Activated T-cell treated with anti-CD3 and anti-CD28 coated beads for 1 hour (primary cell): ENCODE measurements at regions not wholly inside any gene's neighbourhood (a gene's known extent, or its start where the extent isn't known, plus 50 kb on each side); places are given as distances from the start of the nearest gene placed in this dataset.

ENCODE experiments used
- DNase-seq: peaks from one replicate; pipeline ENCODE4 v3.0.0-alpha.2; 2020; ENCODE audit warnings: low read depth

DNA sequence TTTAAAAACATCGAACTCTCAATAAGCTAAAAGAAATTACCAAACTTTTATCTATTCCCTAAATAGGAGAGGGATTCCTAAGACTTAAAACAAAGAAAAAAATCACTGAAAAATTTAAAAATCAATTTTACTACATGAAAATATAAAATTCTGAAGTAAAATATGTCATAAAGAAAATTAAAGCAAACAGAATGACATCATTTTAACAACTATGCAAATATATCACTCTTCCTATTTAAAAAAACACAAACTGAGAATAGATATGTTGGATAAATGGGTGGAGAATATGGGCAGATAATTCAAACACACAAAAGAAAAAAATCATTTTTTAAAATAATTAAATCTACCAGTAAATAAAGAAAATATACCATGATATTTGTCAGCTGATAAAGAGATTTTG, 510.0 kb downstream of the BCL11B start:
- no peak for DNase-seq

DNA sequence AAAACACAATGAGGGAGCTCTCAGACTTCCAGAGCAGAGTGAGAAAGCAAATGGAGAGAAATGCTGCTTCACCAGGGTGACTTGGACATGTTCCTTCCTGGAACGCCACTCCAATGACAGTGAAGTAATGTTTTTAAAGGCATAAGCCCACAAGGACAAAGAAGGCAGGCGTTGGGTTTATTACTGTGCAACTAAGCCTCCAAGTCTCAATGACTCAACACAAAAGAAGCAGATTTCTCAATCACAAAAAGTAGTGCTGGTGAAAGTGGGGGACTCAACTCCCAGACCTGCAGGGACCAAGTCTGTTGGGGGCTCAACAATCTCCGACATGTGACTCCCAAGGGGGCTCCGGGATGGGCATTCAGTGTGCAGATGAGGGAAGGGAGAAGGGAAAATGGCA, 505.2 kb downstream of the BCL11B start:
- DNase-seq = no peak

DNA sequence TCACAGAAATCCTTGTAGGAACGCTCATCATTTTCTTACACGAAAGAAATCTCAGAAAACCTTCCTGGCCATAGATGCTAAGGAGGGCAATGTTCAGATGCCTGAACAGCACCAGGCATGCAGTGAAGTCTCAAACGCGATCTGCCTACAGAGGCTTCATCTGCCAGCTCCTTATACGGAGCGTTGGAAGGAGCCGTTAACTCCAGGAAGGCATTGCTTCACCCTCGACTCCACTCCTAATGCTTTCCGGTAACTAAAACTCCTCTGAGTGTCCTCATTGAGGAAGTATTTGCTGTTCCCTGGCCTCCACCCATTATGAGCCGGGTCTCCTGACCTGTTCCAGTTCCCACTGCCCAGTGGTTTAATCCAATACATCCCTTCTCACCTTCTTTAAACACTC, 502.7 kb downstream of the BCL11B start:
- DNase-seq = no peak

DNA sequence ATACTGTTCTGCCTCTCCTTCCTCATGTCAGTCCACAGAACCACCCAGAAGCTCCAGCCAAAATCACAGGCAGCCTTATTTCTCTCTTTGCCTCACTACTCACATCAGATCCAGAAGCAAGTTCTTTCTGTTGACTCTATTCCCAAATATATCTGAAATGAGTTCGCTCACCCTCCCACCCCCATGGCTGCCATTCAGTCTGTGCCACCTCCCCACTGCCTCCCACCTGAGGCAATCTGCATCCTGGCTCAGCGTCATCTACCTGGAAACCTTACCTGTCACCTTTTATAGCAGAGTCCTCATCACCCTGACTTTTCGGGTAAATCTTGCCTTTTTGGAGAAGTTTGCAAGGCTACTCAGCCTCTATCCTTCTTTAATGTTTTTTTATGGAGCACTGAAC, 501.8 kb downstream of the BCL11B start:
- DNase-seq = no peak

DNA sequence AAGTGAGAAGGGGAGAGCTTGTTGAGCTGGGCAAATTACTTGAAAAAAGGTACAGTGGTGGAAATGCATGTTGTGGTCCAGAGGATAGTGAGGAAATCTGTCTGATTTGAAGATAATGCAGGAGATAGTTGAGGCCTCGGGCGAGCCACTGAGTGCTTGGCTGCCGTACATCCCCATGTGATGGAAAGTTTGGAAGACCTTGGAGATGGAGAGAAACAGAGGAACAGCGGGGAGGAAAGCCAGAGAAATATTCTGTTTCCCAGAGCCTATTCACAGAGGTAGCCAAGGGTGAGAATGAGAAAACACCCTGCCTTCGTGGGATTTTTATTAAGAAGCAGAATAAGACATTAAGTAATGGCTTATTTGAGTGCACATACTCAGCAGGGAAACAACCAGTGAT, 498.2 kb downstream of the BCL11B start:
- no peak for DNase-seq

DNA sequence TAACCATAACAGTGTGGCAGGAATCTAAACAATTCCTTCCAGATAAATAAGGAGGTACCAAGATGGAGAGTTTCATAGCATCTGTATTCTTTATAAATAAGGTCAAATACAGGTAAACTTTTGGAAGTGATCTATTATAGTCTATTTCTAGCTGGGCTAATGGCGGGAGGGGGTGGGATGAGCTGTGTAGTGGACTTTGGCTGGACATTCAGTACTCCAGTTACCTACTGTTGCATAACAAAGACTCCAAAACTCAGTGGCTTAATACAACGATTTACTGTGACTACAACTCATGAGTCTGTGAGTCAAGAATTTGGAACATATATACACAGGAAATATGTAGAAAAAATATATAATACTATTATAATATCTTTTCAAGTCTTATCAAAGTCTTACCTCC, 496.1 kb downstream of the BCL11B start:
- DNase-seq = no peak

DNA sequence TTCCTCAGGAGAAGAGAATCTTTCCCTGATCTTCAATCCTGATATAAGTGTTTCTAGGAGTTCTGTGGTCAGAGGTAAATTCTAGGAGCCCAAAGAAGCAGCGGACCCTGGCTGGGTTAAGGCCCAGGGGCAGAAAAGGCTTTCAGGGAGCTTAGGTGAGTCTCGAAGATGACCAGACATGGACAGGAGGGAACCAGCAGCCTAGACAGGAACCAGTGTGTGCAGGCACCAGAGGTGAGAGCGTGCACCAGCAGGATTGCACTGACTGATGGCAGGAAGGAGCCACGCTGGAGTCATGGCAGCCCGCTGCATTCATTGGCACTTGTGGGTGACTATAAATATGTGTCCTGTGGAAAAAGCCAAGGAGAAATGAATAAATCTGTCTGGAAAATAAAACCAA, 489.9 kb downstream of the BCL11B start:
- no peak for DNase-seq

DNA sequence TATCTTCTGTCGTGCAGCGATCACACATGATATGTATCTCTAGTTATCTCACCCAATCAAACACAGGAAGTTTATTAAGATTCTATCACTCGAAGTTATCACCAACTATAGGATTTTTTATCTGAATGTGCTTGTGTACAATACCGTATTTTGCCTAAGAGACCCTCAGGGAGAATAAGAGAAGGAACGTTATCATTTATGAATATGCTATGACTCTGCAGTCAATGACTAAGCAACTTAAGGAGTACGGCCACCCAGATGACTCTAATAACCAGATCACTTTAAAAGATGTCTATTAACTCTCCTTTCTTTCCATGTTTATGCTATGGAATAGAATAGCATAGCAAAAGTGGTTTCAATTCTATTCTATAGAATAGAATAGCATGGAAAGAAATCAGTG, 486.4 kb downstream of the BCL11B start:
- no peak for DNase-seq

DNA sequence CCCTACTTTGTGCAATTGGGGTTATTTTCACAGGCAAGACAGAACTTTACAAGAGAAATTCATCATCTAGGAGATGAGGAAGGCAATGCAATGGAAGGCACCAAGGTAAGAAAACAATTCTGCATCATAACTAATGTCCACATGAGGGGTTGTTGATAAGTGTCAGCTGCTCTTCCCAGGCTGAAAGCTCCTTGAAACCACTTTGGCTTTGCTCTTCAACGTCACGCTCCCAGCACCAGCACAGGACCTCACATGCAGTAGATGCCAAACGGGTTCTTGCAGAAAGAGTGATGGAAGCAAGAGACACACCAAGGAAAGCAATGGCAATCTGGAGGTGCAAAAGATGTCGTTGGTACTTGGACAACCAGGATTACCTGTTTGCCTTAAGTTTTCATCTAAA, 485.5 kb downstream of the BCL11B start:
- no peak for DNase-seq

DNA sequence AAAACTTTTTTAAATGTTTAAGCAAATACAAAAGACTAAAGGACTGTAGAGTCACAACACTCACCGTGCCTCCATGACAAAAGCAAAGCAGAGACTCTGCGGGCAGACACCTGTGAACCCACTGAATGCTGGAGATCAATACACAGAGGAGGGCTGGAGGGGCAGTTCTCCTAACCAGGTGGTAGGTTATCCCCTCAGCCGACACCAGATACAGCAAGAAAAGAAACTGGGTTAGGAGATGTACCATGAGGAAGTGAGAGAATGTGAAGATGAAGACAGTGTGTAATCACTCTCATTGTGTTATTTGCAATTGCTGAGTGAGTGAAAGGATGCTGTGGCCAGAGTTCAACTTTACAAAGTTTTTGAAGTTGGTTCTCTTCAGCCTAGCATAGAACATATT, 480.3 kb downstream of the BCL11B start:
- no peak for DNase-seq

DNA sequence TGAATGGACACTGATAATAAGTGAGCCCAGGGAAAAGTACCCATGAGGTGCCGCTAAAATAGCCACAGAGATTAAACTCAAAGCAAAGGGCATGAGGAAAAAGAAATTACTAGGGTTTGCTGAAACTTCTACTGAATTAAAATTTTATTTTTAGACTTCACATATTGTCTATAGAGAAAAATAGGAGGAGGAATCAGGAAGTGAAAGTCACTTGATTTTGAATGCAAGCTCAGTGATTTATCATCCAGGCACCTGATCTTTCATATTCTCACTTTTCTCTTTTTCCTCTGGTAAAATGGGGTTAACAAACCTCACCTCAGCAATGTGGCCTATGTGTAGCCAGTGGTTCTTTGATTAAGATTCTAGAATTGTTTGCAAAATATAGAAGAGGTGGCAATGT, 479.8 kb downstream of the BCL11B start:
- DNase-seq = no peak

DNA sequence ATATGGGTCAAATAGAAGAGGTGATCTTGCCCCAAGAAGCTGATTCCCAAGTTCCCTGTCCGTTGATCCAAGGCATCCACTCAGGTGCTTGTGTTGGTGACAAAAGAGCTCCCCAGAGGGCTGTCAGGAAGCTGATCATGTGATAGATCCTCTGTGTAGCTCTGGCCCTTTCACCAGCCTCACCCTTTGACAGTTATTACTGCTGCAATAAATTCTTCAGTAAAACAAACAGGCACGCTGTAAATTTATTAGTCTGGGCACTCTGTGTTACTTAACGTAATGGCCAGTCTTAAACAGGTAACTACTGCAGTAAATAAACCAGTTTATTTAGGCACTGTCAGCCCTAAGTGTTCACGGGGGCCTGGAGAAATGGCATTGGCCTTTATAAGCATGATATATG, 473.9 kb downstream of the BCL11B start:
- no peak for DNase-seq

DNA sequence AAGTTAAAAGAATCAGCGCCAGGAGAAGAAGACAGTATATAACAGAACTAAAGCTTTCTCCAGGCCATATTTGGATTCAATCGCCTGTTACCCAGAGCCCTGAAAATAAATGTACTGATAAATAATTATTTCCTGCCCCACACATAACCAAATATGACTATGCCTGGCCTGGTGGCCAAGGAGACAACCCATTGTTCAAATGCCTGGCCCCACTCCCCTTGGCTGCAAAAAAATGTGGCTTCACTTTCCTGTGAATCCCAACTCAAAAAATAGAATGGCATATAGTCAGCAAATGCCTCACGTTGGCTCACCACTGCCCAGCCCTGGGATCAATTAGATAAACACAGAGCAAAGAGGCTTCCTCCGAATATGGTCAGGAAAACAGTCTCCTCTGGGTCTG, 472.1 kb downstream of the BCL11B start:
- DNase-seq = no peak

DNA sequence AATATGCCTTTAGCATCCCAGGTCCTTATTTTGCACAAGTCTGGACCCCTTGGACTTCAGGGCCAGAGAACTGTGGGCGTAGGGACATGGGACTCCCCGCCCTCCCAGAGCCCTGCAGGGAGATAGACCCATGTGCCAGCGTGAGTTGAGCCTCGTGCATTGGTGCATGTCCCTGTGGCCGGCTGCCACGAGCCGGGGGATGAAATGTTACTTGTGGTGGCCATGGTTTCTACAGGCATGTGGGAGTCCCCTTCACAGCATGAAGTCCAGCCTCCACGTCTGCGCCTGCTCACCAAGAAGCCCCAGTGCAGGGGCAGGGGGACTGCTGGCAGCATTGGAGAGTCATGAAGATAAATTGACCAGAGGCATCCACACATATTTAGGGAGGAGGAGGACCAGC, 470.0 kb downstream of the BCL11B start:
- no peak for DNase-seq

DNA sequence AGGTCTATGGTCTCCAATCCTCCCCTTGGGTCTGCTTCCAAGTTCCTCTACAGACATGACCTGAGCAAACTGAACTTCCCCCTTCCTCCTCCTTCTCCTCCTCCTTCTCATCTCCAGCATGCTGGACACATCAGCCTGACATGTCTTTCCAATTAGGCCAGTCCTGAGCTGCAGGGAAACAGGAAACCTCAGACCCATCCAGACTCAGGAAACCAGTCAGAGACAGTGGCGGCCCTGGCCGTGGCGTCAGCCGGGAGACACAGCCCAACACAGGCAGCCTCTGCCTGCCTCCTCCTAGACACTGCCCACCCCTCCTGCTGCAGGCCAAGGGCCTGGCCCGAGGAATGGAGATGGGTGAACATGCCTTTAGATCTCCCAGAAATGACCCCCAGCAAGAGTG, 468.8 kb downstream of the BCL11B start:
- no peak for DNase-seq

DNA sequence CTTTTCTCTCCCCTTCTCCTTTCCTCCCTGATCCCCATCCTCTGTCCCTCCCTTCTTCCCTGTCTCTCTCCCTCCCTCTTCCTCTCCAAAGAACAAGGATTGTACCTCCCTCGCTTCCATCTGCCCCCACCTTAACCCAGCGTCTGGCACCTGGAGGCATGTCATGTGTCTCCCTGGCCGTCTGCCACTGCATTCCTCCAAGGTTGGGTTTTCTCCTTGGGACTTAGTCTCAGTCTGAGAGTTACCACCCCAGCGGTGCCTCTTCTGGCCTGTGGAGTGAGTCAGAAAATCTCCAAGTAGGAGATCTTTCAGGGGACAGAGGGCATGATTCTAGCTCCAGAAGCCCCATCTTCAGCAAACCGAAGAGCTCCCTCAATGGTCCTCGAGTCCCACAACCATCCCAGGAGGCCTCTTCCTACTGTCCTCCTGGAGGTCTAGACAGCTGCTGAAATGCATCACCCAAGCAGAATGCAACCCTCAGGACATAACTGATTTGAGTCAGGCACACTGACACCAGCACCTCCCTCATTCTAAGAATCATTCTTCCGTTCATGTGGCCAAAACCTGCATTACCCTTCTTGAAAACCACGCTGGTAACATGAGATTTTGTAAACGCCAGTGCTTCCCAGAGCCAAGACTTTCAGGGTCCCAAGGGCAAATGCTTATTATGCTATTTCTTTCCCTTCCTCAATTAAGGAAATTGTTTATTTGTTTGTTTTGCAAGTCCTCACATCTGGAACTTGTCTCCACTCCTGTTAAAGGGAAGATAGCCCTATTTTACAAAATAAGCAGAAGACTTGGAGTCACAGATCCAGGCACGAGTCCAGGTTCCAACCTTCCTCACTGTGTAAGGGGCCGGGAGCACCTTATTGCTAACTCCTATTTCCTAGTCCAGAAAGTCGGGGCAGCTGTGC, 463.2 kb downstream of the BCL11B start:
- DNase-seq = no peak

DNA sequence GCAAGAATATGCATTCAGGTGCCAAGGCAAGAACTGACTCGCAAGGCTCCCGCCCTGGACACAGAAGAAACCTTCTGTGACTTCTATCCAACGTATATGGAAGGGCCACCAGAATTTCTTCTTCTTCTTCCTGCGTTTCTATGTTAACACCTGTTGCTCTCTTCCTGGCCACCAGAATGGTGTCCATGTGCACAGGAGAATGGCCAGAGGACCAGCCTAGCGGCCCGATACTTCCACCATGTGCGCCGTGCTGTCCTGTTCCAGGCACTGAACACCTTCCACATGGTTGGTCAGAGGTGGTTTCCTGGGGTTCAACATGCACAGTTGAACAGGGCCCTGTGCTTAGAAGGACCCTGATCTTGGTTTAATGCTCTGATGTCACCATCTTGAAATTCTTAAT, 455.8 kb downstream of the BCL11B start:
- DNase-seq = no peak

DNA sequence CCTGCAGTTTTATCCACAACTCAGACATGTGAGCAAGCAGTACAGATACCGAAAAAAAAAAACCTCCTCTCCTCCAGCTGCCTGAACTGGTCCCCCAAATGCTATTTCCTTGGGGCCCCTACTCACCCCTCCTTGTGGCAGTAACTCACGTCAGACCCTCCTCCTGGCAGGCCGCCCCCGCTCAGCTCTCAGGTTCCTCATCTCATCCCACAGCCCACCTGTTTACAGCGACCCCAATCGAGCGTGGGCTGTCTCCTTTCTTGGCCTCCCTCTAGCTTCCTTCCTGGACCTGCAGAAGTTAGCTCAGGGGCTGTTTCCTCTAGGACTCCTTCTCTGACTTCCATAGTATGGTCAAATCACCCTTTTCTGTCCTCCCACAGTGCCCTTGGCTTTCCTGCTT, 455.3 kb downstream of the BCL11B start:
- no peak for DNase-seq

DNA sequence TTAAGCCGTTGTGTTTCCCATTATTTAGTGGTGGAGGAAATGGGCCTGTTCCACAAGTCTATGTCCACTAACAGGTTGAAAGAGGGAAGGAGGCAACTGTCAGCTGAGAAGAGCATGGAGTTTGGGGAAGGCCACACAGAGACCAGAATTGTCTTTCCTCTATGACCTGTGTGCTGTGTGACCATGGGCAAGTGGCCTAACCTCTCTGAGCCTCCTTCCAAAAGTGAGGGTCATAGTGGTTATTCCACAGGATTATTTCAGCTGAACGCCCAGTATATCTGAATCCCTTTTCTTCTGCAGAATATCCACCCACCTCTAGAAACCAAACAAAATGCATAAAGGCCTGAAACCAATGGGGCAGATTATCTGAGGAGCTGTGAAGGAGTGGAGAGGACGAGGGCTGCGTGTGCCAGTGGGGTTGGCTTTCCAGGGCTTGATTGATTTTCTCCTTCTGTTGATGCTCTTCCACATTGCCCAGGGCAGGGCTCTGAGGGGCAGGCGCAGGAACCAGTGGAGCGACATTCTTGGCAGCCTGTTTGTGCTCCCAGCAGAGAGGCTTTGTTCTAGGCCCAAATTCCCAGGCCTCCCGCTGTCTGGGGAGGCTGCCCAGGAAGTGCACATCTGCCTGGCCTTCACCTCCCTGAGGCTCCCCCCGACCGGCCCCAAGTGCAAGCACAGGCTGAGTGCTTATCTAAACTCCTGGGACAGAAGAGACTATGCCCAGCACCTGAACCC, 452.7 kb downstream of the BCL11B start:
- no peak for DNase-seq

DNA sequence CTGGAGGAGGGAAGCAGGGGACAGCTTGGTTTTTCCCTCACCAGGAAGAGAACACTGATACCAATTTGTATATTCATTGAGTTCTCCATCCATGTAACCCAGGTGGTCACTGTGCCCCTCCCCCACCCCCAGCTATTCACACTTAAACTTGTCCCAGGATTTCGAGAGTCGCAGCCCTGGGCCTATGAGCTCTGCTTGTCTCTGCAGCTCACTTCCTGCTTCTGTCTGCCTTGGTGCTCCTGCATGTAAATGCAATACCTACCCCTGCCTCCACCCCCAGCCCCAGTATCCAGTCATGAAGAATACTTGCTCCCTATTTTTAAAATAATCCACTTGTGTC, 452.2 kb downstream of the BCL11B start:
- no peak for DNase-seq

DNA sequence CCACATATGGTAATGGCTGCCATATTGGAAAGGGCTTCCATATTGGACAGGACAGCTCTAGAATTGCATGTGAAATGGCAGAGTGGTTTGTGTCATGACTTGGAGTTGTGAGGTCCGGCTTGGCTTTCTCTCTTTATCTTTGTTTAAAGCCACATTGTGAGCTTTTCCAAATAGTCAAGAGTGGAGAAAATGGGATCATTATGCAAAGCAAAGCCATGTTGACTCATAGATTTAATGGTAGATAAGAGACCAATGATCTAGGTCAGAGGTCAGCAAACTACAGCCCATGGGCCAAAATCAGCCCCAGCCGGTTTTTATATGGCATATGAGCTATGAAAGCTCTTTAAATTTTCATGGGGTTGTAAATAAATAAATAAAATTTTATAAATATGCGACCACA, 449.1 kb downstream of the BCL11B start:
- DNase-seq = no peak

DNA sequence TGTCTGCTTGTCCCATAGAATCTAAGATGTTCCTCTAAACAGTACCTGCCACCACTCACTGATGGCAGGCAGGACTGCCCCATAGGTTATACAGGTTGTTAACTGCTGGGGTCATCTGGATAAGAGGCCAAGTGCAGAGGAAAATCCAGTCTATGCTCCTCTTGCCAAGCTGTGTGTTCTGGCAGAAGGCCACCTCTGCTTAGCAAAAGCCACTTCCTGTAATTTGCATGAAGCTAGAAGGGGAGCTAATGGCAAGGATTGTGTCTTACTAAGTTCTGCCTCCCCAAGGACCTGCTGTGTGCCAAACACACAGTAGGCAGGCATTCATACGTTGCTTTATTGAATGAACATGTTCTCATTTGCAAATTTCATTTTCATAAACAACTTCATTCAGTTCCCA, 445.4 kb downstream of the BCL11B start:
- no peak for DNase-seq

DNA sequence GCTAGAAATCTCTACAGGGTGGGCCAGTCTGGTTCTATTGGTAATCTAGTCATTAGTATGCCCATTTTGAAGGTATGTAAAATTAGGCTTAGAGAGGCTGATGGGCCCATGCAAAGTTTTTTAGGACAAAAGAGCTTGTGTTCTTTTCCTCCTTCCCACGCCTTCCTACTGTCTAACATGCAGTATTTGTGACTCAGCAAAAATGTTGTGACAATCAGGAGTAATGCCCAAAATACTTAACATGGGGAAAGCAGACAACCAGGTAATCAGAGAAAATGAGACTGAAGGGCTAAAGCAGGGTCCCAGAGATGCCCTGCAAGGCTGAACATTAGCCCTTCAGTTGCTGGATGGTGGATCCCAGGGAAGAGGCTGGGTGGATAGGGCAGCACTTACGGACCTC, 437.9 kb downstream of the BCL11B start:
- DNase-seq = no peak
